Ishikawa (cell line): ENCODE measurements at regions not wholly inside any gene's neighbourhood (a gene's known extent, or its start where the extent isn't known, plus 50 kb on each side); places are given as distances from the start of the nearest gene placed in this dataset.

Source experiments
- FOXM1 ChIP-seq: IDR thresholded peaks from 2 replicates; pipeline ENCODE4 v1.6.1; 2012; ENCODE audit warnings: low read depth, borderline replicate concordance
- TAF1 ChIP-seq: IDR thresholded peaks from 2 replicates; pipeline ENCODE4 v1.6.1; 2012; ENCODE audit warnings: low read depth, mild to moderate bottlenecking
- TF ChIP-seq, protein P1 (sequence below): IDR thresholded peaks from 2 replicates; pipeline ENCODE4 v1.6.1; 2012

DNA sequence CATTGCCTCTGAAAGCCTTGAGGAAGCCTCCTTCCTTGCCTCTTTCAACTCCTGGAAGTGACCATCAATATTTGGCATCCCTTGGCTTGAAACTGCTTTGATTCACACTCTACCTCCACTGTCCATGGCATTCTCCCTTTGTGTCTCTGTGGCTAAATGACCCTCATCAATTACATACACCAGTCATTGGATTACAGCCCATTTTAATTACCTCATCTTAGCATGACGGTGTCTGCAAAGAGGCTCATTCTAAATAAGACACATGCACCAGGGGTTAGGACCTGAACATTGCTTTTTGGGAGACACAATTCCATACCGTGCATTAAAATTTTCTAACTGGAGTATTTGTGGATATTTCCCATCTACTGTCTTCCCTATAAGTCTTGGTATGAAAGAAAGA is 60.7 kb upstream of the FAM9A start:
- TF ChIP-seq, protein P1, sequence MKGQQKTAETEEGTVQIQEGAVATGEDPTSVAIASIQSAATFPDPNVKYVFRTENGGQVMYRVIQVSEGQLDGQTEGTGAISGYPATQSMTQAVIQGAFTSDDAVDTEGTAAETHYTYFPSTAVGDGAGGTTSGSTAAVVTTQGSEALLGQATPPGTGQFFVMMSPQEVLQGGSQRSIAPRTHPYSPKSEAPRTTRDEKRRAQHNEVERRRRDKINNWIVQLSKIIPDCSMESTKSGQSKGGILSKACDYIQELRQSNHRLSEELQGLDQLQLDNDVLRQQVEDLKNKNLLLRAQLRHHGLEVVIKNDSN, result no peak
- TF ChIP-seq FOXM1 (no peak), TAF1 (no peak)
